GM18520 (cell line): ENCODE measurements at regions not wholly inside any gene's neighbourhood (a gene's known extent, or its start where the extent isn't known, plus 50 kb on each side); places are given as distances from the start of the nearest gene placed in this dataset.

ENCODE experiments used
- ATAC-seq: cut with Tn5 transposase; IDR thresholded peaks from one replicate; pipeline ENCODE4 v1.9.1; 2021; ENCODE audit not compliant: unreplicated experiment

DNA sequence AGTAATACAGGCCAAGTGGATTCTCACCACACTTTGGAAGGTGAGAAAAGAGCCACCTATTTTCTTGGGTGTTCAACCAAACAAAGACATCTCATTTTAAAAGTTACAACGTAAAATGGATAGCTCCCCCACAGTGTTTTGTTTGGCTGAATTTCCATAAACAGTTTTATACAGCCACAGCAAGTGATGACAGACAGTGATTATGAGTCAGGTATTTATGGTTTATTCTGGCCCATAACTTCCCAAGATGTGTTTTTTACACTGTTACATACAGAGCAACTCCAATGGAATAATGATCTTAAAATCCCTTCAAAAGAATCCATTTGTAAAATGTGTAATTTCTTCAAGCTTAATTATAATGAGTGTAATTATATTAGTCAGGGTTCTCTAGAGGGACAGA is 421.3 kb downstream of the TLE1 start:
- no peak for ATAC-seq

GRCh38 chr9:81266674-81267073 is 422.7 kb downstream of the TLE1 start:
- no peak for ATAC-seq

DNA sequence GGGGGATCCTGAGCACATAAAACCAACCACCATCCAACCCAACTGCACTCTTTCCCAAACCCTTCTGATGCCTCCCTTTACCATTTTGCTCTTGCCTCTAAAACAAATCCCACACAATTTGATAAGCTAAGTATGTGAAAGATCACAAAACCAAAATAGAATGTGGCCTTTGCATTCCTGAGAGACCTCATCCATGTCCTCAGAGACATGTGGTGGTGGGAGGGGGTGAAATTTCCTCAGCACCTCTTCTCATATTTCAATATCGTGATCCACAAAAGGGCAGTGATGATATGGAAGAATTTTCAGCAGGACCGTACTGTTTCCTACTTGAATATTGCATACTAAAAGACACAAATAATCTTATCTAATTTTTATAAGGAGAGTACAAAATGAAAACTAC is 423.3 kb downstream of the TLE1 start:
- no peak for ATAC-seq

GRCh38 chr9:81264516-81264915 is 424.8 kb downstream of the TLE1 start:
- no peak for ATAC-seq

DNA sequence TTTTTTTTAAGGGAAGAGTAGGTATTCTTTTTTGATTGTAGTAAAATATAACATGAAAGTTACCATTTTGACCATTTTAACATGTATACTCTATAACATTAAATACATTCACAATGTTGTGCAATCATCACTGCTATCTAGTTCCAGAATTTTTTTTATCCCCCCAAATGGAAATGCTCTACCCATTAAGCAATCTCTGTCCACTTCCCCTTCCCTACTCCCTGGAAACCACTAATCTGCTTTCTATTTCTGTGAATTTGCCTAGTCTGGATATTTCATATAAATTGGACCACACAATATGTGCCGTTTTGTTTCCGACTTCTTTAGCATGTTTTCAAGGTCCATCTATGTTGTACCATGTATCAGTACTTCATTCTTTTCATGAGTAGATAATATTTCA is 429.5 kb downstream of the TLE1 start:
- ATAC-seq, result no peak

- no peak for ATAC-seq
Measured at GRCh38 chr9:81256368-81256767, 433.0 kb downstream of the TLE1 start.

DNA sequence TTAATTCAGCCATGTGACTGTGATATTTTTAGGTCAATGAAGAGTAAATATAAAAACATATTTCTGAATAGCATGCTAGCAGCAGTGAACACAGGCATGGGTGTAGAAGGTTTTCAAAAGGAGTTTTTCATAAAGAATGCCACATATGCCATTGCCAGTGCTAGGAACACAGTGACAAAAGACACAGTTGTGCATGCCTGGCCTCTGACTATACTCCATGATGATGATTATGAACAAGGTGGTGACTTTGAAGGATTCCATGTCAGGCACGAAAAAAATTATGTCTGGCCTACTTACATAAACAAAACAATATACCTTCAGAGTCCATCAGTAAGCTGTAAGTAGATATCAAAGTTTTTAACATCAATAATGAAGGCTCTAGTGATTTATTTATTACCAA is 438.7 kb downstream of the TLE1 start:
- no peak for ATAC-seq

- ATAC-seq, result no peak
Measured at GRCh38 chr9:81250041-81250440, 439.3 kb downstream of the TLE1 start.

DNA sequence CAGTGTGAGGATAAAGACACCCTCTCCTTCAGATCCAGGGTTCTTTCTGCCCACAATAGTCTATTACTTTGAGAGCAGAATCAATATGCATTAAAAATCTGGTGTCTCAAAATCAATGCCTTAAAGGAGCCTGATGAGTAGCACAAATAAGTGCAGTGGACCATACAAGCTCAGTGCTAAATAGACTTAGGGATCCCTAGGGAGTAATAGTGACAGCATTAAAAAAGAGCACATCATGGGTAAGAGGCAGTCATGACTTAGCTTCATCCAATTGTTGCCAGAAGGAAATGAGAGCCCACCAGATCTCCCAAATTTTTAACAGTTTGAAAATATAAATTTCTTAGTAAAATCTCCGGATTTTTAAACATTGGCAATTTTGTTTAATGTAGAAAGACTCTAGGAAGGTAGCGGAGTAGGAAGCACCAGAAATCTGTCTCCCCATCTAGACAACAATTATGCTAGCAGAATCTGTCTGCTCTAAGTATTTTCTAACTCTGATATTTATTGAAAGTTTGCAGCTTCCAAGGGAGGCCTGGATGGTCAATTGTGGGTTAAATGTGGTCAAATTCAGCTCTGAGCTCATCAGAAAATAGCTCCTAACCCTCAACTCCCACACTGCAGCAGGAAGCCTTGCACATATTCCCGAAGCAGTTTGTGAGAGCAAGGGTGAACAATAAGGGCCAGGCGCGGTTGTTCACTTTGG is 443.9 kb downstream of the TLE1 start:
- ATAC-seq, result no peak

GRCh38 chr9:81244631-81245030 is 444.7 kb downstream of the TLE1 start:
- ATAC-seq, result no peak

GRCh38 chr9:81242866-81243265 is 446.5 kb downstream of the TLE1 start:
- no peak for ATAC-seq

DNA sequence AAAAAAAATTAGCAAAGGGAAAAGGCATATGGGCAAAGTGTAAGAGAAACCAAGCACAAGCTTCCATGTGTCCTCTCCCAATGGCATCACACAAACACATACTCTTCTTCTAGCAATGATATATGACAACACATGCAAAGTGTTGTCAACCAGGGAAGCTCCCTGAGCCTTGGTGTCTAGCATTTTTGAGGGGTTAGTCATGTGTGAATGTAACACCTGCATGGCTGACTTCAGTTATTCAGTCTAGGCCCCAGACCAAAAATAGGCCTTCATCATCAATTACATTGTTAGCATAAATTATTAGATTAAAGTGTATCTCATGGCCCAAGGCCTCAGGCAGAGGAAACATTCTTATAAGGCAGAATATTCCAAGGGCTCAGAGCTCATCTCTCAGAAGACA is 450.0 kb downstream of the TLE1 start:
- no peak for ATAC-seq

GRCh38 chr9:81237565-81238231 is 451.6 kb downstream of the TLE1 start:
- ATAC-seq, result no peak

DNA sequence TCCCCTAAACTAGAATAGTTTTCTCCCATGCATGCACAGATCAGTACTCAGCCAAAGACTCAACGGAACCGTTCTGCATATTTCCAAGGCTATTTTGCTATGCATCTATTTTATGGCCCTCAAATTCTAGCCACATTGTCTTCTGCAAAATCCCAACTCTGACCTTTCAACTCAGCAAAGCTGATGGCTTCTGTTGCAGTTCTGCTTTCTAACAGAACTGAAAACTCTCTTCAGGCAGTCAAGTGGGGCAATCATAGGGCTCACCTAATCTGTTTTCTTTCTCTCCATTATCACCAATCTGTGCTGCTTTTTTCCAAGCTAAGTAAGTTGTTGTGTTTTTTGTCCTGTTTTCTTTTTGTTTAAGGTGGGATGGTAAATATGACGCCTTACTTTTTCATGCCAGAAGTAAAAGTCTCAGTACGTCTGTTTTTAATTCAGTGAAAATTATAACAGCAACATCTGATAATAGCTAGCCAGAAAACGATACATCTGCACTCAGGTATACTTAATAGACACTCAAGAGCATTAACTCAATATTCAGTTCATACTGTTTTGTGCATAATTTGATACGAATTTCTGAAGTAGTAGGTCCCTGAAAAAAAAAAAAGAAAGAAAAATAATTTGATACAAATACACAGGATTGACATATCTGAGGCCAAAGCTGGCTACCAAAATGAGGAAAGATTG is 454.3 kb downstream of the TLE1 start:
- no peak for ATAC-seq

GRCh38 chr9:81231011-81231410 is 458.3 kb downstream of the TLE1 start:
- no peak for ATAC-seq

DNA sequence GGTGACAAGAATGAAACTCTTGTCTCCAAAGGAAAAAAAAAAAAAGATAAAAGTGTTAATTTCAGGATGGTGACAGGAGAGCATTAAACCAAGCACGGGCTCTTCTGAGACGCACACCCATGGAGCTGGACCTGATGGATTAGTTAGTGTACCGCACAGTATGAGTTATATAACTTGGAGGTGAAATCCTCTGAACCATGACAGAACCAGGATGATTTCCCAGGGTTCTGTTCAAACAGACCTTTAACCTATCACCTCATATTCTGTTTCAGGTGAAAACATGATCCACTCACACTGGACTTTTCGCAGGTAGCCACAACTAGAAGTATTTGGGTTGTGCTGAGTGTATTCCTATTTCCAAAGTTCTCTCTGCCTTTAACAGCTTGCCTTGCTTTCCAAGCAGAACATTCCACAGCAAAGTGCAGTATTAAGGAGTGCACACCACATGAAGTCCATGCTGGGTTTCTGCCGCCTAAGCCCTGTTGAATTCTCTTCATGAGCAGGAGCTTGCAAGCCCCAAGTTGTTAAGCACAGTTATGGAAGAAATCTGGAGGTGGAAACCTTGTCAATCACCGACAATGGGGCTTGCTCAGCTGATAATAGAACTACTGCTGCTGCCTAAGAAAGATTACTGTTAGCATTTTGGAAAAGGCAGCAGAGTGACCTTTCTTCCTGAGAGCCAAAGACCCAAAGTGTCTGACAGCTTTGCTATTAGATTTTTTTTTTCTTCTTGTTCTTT is 461.7 kb downstream of the TLE1 start:
- no peak for ATAC-seq

DNA sequence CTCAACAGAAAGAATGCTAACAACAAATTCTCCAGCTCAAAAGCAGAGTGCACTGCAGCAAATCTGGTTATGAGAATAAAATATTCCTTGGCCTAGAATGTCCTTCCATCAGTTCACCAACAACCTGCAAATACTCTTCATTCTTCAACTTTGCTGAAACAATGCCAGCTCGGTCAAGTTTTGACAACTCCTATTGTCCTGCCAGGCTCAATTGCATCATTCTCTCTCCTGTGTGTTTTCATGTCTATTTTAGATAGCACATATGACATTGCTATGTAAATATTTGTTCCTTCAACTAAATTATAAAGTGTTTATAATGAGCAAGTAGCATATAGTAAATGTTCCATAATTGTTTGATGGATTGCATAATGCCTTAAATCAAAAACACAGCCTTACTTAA is 463.8 kb downstream of the TLE1 start:
- ATAC-seq, result no peak

GRCh38 chr9:81224166-81225081 is 464.9 kb downstream of the TLE1 start:
- ATAC-seq, result no peak

- ATAC-seq, result no peak
Measured at GRCh38 chr9:81214975-81215374, 474.4 kb downstream of the TLE1 start.

- no peak for ATAC-seq
Measured at GRCh38 chr9:81213456-81213855, 475.9 kb downstream of the TLE1 start.

GRCh38 chr9:81211741-81212140 is 477.6 kb downstream of the TLE1 start:
- ATAC-seq, result no peak
